Fibroblast of skin of right quadriceps (primary cell): ENCODE measurements at regions not wholly inside any gene's neighbourhood (a gene's known extent, or its start where the extent isn't known, plus 50 kb on each side); places are given as distances from the start of the nearest gene placed in this dataset.
"Not testable (repeated sequence)": the region's sequence is repeated elsewhere in the genome, so short reads cannot be mapped to it uniquely, and the experiment has no call there.

Source experiments
- DNase-seq: peaks from one replicate; pipeline ENCODE4 v3.0.0-alpha.2; 2013

GRCh38 chr12:47408171-47408871 lies 297.5 kb downstream of the RPAP3 start:
- DNase-seq, result no peak

- no peak for DNase-seq
These were observed 298.2 kb downstream of the RPAP3 start for GRCh38 chr12:47407463-47408129.

- no peak for DNase-seq
These were observed 302.1 kb downstream of the RPAP3 start for GRCh38 chr12:47403681-47404080.

- not testable (repeated sequence) for DNase-seq
These were observed 304.6 kb downstream of the RPAP3 start for GRCh38 chr12:47401196-47401595.

- peak; percentile 63 for DNase-seq
These were observed 305.6 kb downstream of the RPAP3 start for GRCh38 chr12:47400266-47400665.

GRCh38 chr12:47397664-47398281 lies 308.1 kb downstream of the RPAP3 start:
- DNase-seq, result peak; percentile 63

GRCh38 chr12:47396902-47397663 lies 308.7 kb downstream of the RPAP3 start:
- no peak for DNase-seq

GRCh38 chr12:47394070-47394469 lies 311.8 kb downstream of the RPAP3 start:
- DNase-seq, result no peak

GRCh38 chr12:47393403-47393790 lies 312.4 kb downstream of the RPAP3 start:
- no peak for DNase-seq

- no peak for DNase-seq
These were observed 311.8 kb upstream of the AMIGO2 start for GRCh38 chr12:47391566-47391965.

- DNase-seq, result no peak
These were observed 309.0 kb upstream of the AMIGO2 start for GRCh38 chr12:47388712-47389111.

- no peak for DNase-seq
These were observed 308.2 kb upstream of the AMIGO2 start for GRCh38 chr12:47387994-47388393.

- no peak for DNase-seq
These were observed 305.9 kb upstream of the AMIGO2 start for GRCh38 chr12:47385653-47386052.

GRCh38 chr12:47383942-47384341 lies 304.2 kb upstream of the AMIGO2 start:
- DNase-seq, result peak; percentile 52

- DNase-seq, result no peak
These were observed 302.5 kb upstream of the AMIGO2 start for GRCh38 chr12:47382305-47382704.

GRCh38 chr12:47378907-47379306 lies 299.1 kb upstream of the AMIGO2 start:
- no peak for DNase-seq

- no peak for DNase-seq
These were observed 298.4 kb upstream of the AMIGO2 start for GRCh38 chr12:47378222-47378582.

GRCh38 chr12:47377414-47378221 lies 297.9 kb upstream of the AMIGO2 start:
- peak; percentile 94 for DNase-seq

GRCh38 chr12:47376927-47377326 lies 297.2 kb upstream of the AMIGO2 start:
- DNase-seq, result no peak

GRCh38 chr12:47373554-47374150 lies 293.9 kb upstream of the AMIGO2 start:
- no peak for DNase-seq

- DNase-seq, result no peak
These were observed 290.7 kb upstream of the AMIGO2 start for GRCh38 chr12:47370421-47370820.

GRCh38 chr12:47369085-47369484 lies 289.3 kb upstream of the AMIGO2 start:
- no peak for DNase-seq
